Gastrocnemius medialis (tissue), 4 donors: ENCODE measurements at regions not wholly inside any gene's neighbourhood (a gene's known extent, or its start where the extent isn't known, plus 50 kb on each side); places are given as distances from the start of the nearest gene placed in this dataset.

ENCODE experiments used
- POLR2A ChIP-seq, 2 donors: fragments of 450-650 bp; IDR thresholded peaks; one replicate each; pipeline ENCODE4 v1.6.1; 2017; ENCODE audit warnings: antibody characterized with exemption in 2 of 2, mild to moderate bottlenecking in 2 of 2, moderate library complexity in 2 of 2
- TF ChIP-seq, protein P1 (sequence below), 5 experiments: fragments of 450-650 bp in 3 of 5; fragments of 200-600 bp in 2 of 5; sonication (generic) in 2 of 5; IDR thresholded peaks in 4 of 5; conservative IDR thresholded peaks in 1 of 5; 1 replicate in 4 of 5; 2 replicates in 1 of 5; pipeline ENCODE4 v1.5.1; 2016 to 2019; ENCODE audit warnings: antibody characterized with exemption in 5 of 5, mild to moderate bottlenecking in 3 of 5, moderate library complexity in 3 of 5

- no peak for TF ChIP-seq POLR2A (IDR thresholded peaks at IDR 0.05)
- TF ChIP-seq, protein P1, sequence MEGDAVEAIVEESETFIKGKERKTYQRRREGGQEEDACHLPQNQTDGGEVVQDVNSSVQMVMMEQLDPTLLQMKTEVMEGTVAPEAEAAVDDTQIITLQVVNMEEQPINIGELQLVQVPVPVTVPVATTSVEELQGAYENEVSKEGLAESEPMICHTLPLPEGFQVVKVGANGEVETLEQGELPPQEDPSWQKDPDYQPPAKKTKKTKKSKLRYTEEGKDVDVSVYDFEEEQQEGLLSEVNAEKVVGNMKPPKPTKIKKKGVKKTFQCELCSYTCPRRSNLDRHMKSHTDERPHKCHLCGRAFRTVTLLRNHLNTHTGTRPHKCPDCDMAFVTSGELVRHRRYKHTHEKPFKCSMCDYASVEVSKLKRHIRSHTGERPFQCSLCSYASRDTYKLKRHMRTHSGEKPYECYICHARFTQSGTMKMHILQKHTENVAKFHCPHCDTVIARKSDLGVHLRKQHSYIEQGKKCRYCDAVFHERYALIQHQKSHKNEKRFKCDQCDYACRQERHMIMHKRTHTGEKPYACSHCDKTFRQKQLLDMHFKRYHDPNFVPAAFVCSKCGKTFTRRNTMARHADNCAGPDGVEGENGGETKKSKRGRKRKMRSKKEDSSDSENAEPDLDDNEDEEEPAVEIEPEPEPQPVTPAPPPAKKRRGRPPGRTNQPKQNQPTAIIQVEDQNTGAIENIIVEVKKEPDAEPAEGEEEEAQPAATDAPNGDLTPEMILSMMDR (IDR thresholded peaks at IDR 0.05 in 4 of 5, conservative IDR thresholded peaks at IDR 0.05 in 1 of 5): no peak
Observed at GRCh38 chr5:30195036-30195435, 998.5 kb upstream of the CDH6 start.
